ENCODE measurements at regions not wholly inside any gene's neighbourhood (a gene's known extent, or its start where the extent isn't known, plus 50 kb on each side); places are given as distances from the start of the nearest gene placed in this dataset.

GRCh38 chr17:54839447-54839846 lies 61.2 kb upstream of the TOM1L1 start:
- no peak for DNase-seq (ENCODE audit: extremely low read depth in 1 of 11, low read depth in 9 of 11, low spot score in 4 of 11)

- no peak for DNase-seq (ENCODE audit: extremely low read depth in 1 of 11, low read depth in 9 of 11, low spot score in 4 of 11)
Measured at GRCh38 chr17:54840885-54841591, 59.6 kb upstream of the TOM1L1 start.

GRCh38 chr17:54841656-54842055 lies 59.0 kb upstream of the TOM1L1 start:
- no peak for DNase-seq (ENCODE audit: extremely low read depth in 1 of 11, low read depth in 9 of 11, low spot score in 4 of 11)

GRCh38 chr17:54844233-54844632 lies 56.4 kb upstream of the TOM1L1 start:
- no peak for DNase-seq (ENCODE audit: extremely low read depth in 1 of 11, low read depth in 9 of 11, low spot score in 4 of 11)

- no peak for DNase-seq (ENCODE audit: extremely low read depth in 1 of 11, low read depth in 9 of 11, low spot score in 4 of 11)
Measured at GRCh38 chr17:54848368-54848987, 52.2 kb upstream of the TOM1L1 start.

- no peak for DNase-seq (ENCODE audit: extremely low read depth in 1 of 11, low read depth in 9 of 11, low spot score in 4 of 11)
Measured at GRCh38 chr17:54849660-54850059, 51.0 kb upstream of the TOM1L1 start.
